ENCODE measurements at regions not wholly inside any gene's neighbourhood (a gene's known extent, or its start where the extent isn't known, plus 50 kb on each side); places are given as distances from the start of the nearest gene placed in this dataset.

- peaks cover 17% of the 10 kb centered on the region for H3K27me3 ChIP-seq (ENCODE audit: control insufficient read depth, insufficient read depth, low read length, poor library complexity, severe bottlenecking)
Measured at GRCh38 chr12:30818562-30818961, 63.8 kb upstream of the CAPRIN2 start.

DNA sequence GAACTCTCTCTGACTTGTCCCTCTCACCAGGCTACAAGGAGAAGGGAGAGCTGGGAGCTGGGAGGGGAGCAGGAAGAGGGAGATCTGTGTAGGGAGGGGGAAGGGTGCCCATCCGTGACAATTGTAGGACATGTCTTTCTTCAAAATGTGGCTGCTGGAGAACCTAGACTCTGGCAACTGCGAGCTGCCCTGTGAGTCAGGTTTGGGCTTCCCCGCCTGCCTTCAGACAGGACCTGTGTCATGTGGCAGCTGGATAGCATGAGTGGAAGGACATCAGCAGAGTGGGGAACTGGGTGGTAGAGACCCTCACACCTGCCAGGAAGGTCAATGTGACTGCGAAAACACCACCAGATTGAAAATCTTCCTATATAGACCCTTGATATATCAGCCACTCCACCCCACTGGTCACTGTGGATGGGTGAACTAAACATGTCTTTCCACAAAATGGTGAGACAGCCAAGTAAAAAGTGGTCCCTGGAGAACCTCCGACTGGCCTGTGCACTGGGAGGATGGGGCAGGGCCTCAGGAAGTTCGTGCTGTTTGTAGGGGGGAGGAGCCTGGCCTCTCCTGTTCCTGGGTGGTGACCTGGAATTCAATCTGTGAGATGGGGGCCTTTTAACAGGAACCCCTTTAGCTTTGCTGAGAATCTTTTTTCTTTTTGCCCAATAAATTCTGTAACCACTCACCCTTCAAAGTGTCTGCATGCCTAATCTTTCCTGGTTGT, 62.2 kb upstream of the CAPRIN2 start:
- H3K4me1 Mint-ChIP-seq: peaks cover 26% of the 10 kb centered on the region
- H3K9me3 ChIP-seq (ENCODE audit: control insufficient read depth, low read length): no peaks in the 10 kb centered on the region
- WGBS, 2 experiments (ENCODE audit: insufficient coverage in 1 of 2, insufficient read length in 1 of 2): 85 to 95% methylated on average over 4 to 6 of the region's 6 CpGs
- no peaks in the 10 kb centered on the region for H3K9me3 Mint-ChIP-seq
- H3K27ac ChIP-seq (ENCODE audit: low read depth, low read length): no peak overlapping the region
- H3K4me3 Mint-ChIP-seq: no peak overlapping the region
- DNase-seq: peak; percentile 37
- H3K9ac ChIP-seq (ENCODE audit: extremely low read depth, low read length, poor library complexity, severe bottlenecking): no peak overlapping the region
- H3K4me1 ChIP-seq (ENCODE audit: control insufficient read depth, insufficient read depth, low read length): no peaks in the 10 kb centered on the region
- H3K4me3 ChIP-seq (ENCODE audit: low read length): no peak overlapping the region
- H3K36me3 ChIP-seq (ENCODE audit: control insufficient read depth, insufficient read depth, low read length): no peaks in the 10 kb centered on the region
- H3K36me3 Mint-ChIP-seq (ENCODE audit: low read depth): no peaks in the 10 kb centered on the region
- TF ChIP-seq, protein P1, sequence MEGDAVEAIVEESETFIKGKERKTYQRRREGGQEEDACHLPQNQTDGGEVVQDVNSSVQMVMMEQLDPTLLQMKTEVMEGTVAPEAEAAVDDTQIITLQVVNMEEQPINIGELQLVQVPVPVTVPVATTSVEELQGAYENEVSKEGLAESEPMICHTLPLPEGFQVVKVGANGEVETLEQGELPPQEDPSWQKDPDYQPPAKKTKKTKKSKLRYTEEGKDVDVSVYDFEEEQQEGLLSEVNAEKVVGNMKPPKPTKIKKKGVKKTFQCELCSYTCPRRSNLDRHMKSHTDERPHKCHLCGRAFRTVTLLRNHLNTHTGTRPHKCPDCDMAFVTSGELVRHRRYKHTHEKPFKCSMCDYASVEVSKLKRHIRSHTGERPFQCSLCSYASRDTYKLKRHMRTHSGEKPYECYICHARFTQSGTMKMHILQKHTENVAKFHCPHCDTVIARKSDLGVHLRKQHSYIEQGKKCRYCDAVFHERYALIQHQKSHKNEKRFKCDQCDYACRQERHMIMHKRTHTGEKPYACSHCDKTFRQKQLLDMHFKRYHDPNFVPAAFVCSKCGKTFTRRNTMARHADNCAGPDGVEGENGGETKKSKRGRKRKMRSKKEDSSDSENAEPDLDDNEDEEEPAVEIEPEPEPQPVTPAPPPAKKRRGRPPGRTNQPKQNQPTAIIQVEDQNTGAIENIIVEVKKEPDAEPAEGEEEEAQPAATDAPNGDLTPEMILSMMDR (conservative IDR thresholded peaks at IDR 0.05): no peak
- no peak overlapping the region for H3K27ac Mint-ChIP-seq
- peaks cover 21% of the 10 kb centered on the region for H3K27me3 Mint-ChIP-seq (ENCODE audit: insufficient read depth)
- peaks cover 4% of the 10 kb centered on the region for H3K27me3 ChIP-seq (ENCODE audit: control insufficient read depth, insufficient read depth, low read length, poor library complexity, severe bottlenecking)

More at GRCh38 chr12:30818562-30818961, 63.8 kb upstream of the CAPRIN2 start:
- 95% methylated on average over 1 of the region's 1 CpG; no CpG with 5 or more reads in 1 of the 2 experiments for WGBS, 2 experiments (ENCODE audit: insufficient coverage in 1 of 2, insufficient read length in 1 of 2)
- Mint-ChIP-seq H3K4me3 (no peak overlapping the region), H3K36me3 (ENCODE audit: low read depth) (no peaks in the 10 kb centered on the region), H3K27ac (no peak overlapping the region), H3K9me3 (no peaks in the 10 kb centered on the region), H3K27me3 (ENCODE audit: insufficient read depth) (peaks cover 27% of the 10 kb centered on the region), H3K4me1 (peaks cover 33% of the 10 kb centered on the region)
- Histone ChIP-seq H3K4me3 (ENCODE audit: low read length) (no peak overlapping the region), H3K4me1 (ENCODE audit: control insufficient read depth, insufficient read depth, low read length) (no peaks in the 10 kb centered on the region), H3K27ac (ENCODE audit: low read depth, low read length) (no peak overlapping the region), H3K9me3 (ENCODE audit: control insufficient read depth, low read length) (no peaks in the 10 kb centered on the region), H3K36me3 (ENCODE audit: control insufficient read depth, insufficient read depth, low read length) (no peaks in the 10 kb centered on the region), H3K9ac (ENCODE audit: extremely low read depth, low read length, poor library complexity, severe bottlenecking) (no peak overlapping the region)
- TF ChIP-seq, protein P1 (conservative IDR thresholded peaks at IDR 0.05): no peak
- DNase-seq: peak; percentile 24

DNA sequence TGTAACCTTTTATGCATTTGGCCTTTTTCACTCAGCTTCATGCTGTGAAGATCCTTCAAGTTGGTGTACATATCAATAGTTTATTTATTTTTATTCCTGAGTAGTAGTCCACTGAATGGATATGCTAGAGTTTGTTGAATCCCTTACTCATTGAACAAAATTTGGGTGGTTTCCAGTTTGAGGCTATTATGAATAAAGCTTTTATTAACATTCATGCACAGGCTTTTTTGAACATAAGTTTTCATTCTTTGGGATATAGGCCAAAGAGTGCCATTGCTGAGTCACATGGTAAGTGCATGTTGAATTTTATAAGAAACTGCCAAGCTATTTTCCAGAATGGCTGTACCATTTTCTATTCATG, 59.5 kb upstream of the CAPRIN2 start:
- no peaks in the 10 kb centered on the region for H3K9me3 ChIP-seq (ENCODE audit: control insufficient read depth, low read length)
- H3K9me3 Mint-ChIP-seq: no peaks in the 10 kb centered on the region
- no peak overlapping the region for H3K27ac ChIP-seq (ENCODE audit: low read depth, low read length)
- no peaks in the 10 kb centered on the region for H3K27me3 ChIP-seq (ENCODE audit: control insufficient read depth, insufficient read depth, low read length, poor library complexity, severe bottlenecking)
- peaks cover 13% of the 10 kb centered on the region for H3K27me3 Mint-ChIP-seq (ENCODE audit: insufficient read depth)
- no peaks in the 10 kb centered on the region for H3K36me3 Mint-ChIP-seq (ENCODE audit: low read depth)
- H3K4me3 ChIP-seq (ENCODE audit: low read length): no peak overlapping the region
- H3K4me1 ChIP-seq (ENCODE audit: control insufficient read depth, insufficient read depth, low read length): no peaks in the 10 kb centered on the region
- no peak overlapping the region for H3K4me3 Mint-ChIP-seq
- DNase-seq: no peak
- H3K9ac ChIP-seq (ENCODE audit: extremely low read depth, low read length, poor library complexity, severe bottlenecking): no peak overlapping the region
- H3K27ac Mint-ChIP-seq: no peak overlapping the region
- TF ChIP-seq, protein P1 (conservative IDR thresholded peaks at IDR 0.05): no peak
- peaks cover 11% of the 10 kb centered on the region for H3K4me1 Mint-ChIP-seq
- no peaks in the 10 kb centered on the region for H3K36me3 ChIP-seq (ENCODE audit: control insufficient read depth, insufficient read depth, low read length)
